ENCODE measurements at regions not wholly inside any gene's neighbourhood (a gene's known extent, or its start where the extent isn't known, plus 50 kb on each side); places are given as distances from the start of the nearest gene placed in this dataset.

GRCh38 chr15:47824147-47824546, 106.8 kb downstream of the SEMA6D start:
- DNase-seq: peak; percentile 30

- DNase-seq: no peak
Observed at GRCh38 chr15:47829667-47830066, 112.4 kb downstream of the SEMA6D start.

- no peak for DNase-seq
Observed at GRCh38 chr15:47834093-47834492, 116.8 kb downstream of the SEMA6D start.

- DNase-seq: no peak
Observed at GRCh38 chr15:47839233-47839825, 122.0 kb downstream of the SEMA6D start.

- DNase-seq: no peak
Observed at GRCh38 chr15:47843124-47843663, 125.9 kb downstream of the SEMA6D start.

- DNase-seq: no peak
Observed at GRCh38 chr15:47844437-47844836, 127.1 kb downstream of the SEMA6D start.

GRCh38 chr15:47846128-47846868, 129.0 kb downstream of the SEMA6D start:
- no peak for DNase-seq

- no peak for DNase-seq
Observed at GRCh38 chr15:47846876-47847275, 129.6 kb downstream of the SEMA6D start.

- no peak for DNase-seq
Observed at GRCh38 chr15:47856071-47856470, 138.8 kb downstream of the SEMA6D start.

GRCh38 chr15:47857014-47857775, 139.9 kb downstream of the SEMA6D start:
- no peak for DNase-seq

GRCh38 chr15:47857776-47858167, 140.5 kb downstream of the SEMA6D start:
- DNase-seq: no peak

- DNase-seq: no peak
Observed at GRCh38 chr15:47861111-47861903, 144.0 kb downstream of the SEMA6D start.

- DNase-seq: no peak
Observed at GRCh38 chr15:47862402-47862801, 145.1 kb downstream of the SEMA6D start.

GRCh38 chr15:47866446-47866845, 149.1 kb downstream of the SEMA6D start:
- no peak for DNase-seq

GRCh38 chr15:47870300-47870955, 153.1 kb downstream of the SEMA6D start:
- DNase-seq: no peak

GRCh38 chr15:47870956-47871625, 153.8 kb downstream of the SEMA6D start:
- peak; percentile 3 for DNase-seq

GRCh38 chr15:47872208-47872607, 154.9 kb downstream of the SEMA6D start:
- no peak for DNase-seq

GRCh38 chr15:47872869-47873432, 155.6 kb downstream of the SEMA6D start:
- DNase-seq: no peak

GRCh38 chr15:47876986-47877385, 159.7 kb downstream of the SEMA6D start:
- no peak for DNase-seq

GRCh38 chr15:47877836-47878235, 160.5 kb downstream of the SEMA6D start:
- DNase-seq: no peak

- DNase-seq: no peak
Observed at GRCh38 chr15:47885920-47886319, 168.6 kb downstream of the SEMA6D start.
